GM19035 (cell line): ENCODE measurements at regions not wholly inside any gene's neighbourhood (a gene's known extent, or its start where the extent isn't known, plus 50 kb on each side); places are given as distances from the start of the nearest gene placed in this dataset.

Experiments
- ATAC-seq: cut with Tn5 transposase; IDR thresholded peaks from one replicate; pipeline ENCODE4 v1.9.1; 2021; ENCODE audit not compliant: unreplicated experiment

DNA sequence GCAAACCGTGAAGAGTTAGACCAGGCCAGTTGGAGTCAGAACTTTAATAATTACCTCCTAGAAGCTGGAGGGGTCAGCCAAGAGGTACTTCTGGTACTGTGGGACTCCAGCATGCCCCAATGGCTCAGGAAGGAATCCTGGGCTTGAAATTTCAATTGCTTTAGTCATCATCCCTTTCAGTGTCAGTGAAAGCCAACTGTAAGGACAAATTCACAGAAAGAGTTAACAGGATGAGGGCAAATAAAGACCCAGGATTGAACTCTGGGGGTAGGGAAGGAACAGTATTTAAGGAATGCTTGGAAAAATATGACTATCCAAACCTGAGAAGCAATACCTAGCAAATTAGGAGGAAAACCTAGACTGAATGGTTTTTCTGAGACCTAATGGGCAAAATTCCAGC, 735.1 kb upstream of the MARCKS start:
- no peak for ATAC-seq

DNA sequence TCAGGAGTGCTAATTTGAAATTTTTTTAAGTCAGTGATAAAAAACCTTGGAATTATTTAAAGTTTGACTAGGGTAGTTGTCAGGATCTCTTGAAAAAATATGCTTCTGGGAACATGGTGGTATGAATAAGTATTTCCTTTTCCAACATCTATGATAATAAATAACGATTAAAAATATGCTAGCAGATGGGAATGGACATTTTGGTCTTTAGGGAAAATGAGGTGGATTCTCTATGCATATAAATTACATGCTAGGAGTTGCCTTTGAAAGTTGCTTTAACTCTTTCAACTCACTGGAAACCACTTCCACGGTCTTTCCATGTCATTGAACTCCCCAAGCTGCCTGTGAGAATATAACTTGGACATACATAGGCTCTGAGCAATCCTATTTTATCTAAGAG, 731.5 kb upstream of the MARCKS start:
- ATAC-seq = no peak

DNA sequence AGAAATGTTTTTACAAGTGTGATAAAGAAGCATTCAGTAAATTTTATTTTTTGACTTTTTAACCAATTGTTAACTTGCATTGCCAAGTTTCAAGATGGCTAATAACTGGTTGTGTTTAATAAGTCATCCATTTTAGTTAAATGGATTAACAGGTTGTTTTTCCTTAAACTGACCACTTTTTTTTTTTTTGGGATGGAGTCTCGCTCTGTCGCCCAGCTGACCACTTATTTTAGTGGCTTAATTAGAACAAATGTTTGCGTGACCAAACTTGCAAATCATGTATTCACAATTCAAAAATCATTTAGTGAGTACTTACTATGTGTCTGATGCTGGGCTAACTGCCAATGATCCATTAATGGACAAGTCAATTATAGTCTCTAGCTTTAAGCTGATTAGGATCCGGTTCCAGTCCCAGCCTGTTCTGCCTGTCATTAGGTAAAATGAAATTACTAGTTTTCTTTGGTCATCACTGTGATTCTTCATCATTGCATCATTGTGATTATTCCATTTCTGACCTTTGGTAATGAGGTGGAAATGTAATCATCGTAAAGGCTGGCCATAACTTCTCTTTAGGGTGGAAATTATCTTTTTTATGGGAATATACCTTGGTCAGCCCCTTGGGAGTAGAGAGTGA, 729.2 kb upstream of the MARCKS start:
- no peak for ATAC-seq

DNA sequence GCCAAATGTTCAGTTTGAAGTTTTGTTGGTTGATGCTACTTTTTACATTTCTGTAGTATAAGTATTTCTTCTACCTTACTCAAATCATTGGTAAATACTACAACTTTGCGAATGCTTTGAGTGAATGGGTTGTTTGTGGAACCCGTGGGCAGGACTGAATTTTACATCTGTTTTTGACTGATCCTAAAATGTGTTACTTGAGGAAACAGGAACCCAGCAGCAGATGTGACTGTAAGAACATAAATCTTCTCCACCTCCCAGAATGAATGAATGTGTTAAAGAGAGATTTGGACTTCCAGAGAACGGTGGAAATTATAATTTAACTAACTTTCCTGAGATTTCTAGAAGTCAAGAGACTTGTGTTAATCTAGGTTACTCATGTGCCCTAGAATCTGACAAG, 728.5 kb upstream of the MARCKS start:
- ATAC-seq = no peak

DNA sequence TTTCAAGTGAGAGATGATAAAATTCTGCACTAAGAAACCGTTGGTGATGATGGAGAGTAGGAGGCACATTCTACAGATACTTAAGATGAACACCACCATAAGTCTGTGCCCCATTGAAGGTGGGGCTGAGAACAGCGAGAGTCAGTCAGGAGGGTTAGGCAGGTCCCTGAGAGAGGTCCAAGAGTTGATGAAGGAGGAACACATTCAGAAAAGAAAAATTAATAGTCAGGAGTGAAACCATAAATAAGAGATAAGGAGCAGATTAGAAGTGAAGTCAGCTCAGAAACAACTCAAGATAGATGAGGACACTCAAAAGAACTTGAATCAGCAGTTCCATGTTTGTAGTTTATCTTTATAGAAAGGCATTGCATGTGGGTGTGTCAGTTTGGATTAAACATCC, 727.2 kb upstream of the MARCKS start:
- ATAC-seq = no peak

DNA sequence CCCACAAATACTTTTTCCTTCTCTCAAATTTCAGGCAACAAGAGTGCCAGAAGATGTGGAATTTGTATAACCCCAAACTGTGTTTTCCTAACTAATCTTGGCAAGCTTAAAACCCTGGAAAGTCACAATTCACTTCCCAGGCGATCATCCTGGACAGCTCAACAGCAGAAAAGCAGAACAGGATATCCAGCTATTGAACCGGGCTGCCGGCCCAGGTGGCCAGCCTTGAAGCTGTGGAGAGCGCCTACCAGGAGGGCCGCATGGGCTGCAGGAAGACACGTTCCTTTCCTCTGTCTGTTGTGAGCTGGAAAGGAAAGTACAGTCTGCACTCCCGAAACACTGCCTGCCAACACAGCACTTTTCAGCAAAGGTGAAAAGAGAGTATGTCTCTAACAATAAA, 719.7 kb upstream of the MARCKS start:
- ATAC-seq = no peak

DNA sequence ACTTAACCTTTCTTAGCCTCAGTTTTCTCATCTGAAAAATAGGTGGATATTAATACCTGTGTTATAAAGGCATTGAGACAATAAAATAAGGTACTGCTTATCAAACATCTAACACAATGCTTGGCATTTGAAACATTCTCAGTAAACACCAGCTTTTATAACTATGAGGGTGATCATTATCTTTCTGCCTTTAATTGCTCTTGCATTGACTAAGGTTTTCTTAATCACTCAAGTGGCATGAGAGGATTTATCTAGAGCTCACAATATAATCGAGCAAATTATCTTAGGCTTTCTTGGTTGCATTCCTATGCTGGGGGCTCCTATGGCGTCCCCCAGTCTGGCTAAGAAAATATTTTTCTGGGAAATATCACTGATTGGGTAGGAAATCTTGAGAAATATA, 716.4 kb upstream of the MARCKS start:
- ATAC-seq = no peak

DNA sequence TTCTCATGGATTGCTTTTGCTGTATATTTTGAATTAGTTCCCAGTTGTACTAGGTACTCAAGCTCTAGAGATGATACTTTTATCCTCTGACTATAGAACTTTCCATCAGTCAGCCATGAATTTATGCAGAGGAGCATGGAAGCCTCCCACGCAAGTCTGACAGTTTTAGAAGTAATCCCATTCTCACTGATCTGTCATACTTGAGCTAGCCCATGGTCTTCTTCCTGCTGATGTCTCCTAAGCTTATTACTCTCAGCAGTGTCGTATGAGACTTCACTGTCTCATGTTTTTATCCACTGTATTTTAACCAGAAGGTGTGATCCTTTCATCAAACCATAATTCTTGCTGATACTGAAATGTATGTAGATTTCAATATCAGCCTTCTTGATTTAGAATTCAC, 715.2 kb upstream of the MARCKS start:
- ATAC-seq = no peak

DNA sequence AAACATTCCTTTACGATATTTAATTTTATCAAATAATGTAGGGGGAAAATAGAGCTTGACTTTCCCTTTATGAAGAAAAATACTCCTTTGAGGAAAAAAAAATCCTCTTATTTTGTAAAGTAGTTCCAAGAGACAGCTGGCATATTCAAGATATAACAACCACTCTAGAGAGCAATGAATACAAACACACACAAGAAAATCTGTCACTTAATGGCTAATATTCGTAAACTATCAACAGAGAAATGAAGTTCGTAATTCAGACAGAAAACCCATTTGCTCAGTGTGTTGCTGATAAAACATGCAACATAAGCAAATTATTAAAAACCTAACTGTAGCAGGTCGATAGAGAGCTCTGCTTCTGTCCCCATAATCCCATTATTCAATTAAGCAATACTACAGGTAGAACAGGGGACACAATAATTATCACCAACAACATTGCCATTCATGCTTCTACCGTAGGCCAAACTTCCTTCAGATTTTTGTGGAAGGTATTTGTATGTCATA, 714.4 kb upstream of the MARCKS start:
- ATAC-seq = no peak

DNA sequence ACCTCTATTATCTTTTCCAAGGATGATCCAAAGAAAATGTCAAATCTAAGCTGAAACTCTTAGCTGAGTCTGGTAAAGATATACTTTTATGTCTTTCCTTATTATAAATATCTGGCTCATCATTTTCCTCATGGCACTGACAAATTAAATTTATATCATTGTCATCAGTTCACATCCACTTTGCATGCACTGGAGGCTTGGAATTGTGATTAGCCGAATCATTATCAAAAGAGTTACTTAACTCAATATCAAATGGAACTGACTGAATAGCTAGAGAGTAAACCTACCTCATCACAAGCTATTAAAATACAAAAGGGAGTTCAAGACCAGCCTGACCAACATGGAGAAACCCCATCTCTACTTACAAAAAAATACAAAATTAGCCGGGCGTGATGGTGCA, 713.9 kb upstream of the MARCKS start:
- no peak for ATAC-seq

DNA sequence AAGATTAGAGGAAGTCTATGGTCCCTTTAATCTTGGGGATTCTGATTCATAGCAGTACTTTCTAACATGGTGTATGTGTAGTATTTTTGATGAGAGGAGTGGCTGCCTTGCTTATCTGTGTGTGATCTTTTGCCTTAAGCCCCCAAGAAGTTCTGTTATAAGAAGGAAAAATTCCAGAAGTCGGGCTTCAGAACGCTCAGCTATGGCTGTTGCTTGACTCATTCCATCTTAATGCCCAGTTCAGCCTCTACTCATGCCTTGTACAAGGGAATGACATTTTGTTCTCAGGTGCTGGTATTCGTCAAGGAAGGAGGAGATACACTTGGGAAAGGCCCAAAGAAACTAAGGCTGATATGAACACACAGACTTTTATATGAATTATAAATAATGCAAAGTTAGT, 713.0 kb upstream of the MARCKS start:
- no peak for ATAC-seq

DNA sequence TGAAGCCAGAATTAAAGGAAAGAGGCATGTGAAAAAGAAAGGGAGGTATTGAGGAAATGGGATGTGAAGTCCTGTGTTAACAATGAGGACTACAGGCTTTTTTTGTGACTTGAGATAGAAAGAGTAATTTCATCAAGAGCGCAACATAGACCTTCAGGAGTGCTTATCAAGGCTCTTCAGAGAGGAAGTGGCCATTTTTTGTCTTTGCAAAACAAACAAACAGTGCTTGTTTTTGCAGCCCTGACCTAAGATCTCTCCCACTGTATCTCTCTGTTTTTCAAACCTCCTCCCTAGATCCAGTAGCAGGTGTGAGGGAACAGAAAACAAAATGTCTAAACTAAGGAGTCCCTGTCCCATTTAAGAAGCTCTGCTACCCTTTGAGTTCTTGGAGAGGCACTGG, 710.3 kb upstream of the MARCKS start:
- no peak for ATAC-seq

DNA sequence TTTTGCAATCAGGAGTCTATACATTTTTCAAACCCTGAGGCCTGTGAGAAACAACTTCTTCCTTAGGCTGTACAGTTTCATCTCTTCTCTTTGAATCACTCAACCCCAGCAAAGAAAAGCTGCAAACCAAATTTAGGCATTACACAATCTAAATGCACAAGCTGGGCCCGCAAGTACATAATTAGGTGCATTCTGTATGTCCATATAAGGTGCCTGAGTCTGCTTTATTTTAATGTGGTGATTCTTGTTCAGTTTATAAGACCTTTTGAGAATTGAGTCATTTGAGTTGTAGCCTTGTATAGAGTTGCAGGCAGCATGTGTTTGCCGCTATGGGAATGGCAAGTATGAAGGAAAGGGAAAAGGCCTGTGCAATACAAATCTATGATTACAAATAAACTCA, 709.6 kb upstream of the MARCKS start:
- ATAC-seq = no peak

DNA sequence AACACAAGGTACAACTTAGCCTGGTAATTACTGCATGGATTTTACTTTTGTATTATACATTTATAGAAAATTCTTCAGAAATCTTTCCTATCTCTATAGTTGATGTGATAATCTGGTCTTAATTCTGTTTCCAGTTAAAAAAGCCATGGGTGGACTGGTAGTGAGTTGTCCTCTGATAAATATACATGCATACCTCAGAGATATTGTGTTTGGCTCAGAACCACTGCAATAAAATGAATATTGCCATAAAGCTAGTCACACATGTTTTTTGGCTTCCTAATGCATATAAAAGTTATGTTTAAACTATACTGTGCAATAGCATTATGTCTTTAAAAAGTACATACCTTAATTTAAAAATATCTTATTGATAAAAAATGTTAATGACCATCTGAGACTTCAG, 708.6 kb upstream of the MARCKS start:
- ATAC-seq = no peak

DNA sequence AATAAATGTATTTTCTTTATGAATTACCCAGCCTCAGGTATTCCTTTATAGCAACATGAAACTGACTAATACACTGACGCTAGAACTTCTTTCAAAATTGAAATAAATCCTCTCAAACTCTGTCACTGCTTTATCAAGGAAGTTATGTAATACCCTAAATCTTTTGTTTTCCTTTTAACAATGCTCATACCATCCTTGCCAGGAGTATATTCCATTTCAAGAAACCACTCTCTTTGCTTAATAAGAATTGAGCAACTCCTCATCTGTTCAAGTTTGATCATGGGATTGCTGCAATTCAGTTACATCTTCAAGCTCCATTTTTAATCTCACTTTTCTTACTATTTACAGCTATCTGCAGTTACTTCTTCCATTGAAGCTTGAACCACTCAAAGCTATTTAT, 707.6 kb upstream of the MARCKS start:
- ATAC-seq = no peak

DNA sequence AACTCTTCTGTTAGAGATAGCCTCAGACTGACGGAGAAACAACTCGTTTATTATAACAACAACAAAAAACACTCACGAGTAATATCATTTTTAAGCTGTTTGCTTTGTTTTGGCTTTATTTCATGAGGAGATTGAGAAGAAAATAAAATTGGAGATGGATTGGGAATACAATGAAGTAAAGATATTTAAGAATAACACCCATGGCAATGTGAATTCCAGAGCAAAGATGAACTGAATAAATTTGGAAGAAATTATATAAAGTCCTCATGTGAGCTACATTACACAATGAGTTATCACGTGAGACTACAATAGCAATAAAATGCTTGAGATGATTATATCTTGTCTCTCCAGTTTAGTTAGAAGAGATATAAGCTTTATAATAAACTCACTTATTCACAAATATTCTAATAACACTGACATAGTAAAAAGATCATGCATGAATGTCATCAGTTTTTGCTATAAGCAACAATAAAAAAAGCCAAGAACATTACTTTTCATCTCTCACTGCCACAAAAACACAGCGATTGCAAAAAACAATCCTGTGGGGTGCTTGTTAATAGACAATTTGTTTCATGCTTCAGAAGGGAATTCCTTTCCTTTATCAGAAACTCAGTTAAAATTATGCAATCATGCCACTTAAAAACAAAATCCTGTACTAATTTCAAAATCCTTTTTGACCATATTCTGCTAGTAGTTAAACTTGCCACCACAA, 696.7 kb upstream of the MARCKS start:
- no peak for ATAC-seq

DNA sequence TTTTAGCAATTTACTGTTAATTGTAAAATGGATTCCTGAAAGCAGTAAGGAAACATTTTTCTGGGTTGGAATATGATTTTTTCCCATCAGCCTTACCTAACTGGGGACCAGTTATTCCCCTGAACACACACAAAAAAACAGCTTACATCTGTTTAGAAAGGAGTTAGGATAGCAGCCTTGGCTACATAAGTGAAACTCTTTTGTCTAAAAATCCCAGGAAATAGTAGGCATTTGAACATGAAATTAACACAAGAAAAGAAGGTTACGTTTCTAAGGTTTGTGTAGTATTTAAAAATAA, 696.2 kb upstream of the MARCKS start:
- no peak for ATAC-seq

DNA sequence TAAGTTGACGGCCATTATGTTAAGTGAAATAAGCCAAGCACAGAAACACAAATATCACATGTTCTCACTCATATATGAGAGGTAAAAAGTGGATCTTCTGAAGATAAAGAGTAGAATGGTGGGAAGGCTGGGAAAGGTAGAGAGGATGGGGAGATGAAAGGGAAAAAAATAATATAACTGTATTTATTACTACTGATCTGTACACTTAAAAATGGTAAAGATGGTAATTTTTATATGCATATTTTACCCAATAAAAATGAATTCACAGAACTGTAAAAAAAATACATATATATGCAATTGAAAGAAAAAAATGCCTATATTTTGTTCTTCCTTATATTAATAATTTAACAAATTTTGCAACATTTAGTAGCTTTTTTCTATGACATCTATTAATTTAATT, 694.4 kb upstream of the MARCKS start:
- no peak for ATAC-seq

DNA sequence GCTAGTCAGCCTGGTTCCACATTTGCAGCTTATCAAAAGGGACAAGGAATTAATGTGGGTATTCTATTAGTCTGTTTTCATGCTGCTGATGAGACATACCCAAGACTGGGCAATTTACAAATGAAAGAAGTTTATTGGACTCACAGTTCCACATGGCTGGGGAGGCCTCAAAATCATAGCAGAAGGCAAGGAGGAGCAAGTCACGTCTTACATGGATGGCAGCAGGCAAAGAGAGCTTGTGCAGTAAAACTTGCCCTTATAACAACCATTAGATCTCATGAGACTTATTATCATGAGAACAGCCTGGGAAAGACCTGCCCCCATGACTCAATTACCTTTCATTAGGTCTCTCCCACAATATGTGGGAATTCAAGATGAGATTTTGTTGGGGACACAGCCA, 689.1 kb upstream of the MARCKS start:
- no peak for ATAC-seq

DNA sequence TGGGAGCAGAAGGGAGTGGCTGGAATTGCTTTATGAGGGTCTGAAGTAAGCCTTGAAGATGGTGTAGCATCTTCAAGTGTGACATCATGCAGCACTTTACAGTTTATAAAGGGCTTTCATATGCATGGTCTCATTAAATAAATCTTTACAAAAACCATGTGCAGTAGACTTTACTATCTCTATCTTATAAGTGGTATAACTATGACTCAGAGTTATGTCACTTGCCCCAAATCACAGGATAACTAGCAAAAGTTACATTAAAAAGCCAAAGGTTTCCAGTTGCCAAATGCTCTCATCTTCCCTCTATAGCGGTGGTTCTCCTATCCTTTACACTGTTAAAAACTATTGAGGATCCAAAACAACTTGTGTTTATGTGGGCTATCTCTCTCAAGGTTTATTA, 687.7 kb upstream of the MARCKS start:
- no peak for ATAC-seq

DNA sequence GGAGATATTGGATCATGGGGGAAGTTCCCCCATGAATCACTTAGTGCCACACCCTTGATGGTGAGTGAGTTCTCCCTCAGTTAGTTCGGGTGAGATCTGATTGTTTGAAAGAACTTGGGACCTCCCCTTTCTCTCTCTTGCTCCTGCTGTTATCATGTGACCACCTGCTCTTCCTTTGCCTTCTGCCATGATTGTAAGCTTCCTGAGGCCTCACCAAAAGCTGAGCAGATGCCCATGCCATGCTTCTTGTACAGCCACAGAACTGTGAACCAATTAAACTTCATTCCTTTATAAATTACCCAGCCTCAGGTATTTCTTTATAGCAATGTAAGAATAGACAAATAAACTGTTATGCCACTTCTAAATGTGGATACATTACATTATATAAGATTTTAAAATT, 686.7 kb upstream of the MARCKS start:
- no peak for ATAC-seq

DNA sequence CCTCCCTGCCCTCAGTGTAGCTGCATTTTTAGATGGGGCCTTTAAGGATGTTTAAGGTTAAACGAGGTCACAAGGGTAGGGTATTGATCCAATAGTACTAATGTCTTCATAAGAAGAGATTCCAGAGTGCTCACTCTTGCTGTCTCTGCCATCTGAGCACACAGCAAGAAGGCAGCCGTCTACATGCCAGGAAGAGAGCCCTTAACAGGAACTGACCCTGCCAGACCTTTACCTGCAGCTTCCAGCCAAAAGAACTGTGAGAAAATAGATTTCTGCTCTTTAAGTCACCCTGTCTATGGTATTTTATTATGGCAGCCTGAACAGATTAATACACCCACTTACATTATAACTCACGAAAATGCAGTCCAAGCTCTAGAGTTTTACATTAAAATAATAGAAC, 685.3 kb upstream of the MARCKS start:
- no peak for ATAC-seq

DNA sequence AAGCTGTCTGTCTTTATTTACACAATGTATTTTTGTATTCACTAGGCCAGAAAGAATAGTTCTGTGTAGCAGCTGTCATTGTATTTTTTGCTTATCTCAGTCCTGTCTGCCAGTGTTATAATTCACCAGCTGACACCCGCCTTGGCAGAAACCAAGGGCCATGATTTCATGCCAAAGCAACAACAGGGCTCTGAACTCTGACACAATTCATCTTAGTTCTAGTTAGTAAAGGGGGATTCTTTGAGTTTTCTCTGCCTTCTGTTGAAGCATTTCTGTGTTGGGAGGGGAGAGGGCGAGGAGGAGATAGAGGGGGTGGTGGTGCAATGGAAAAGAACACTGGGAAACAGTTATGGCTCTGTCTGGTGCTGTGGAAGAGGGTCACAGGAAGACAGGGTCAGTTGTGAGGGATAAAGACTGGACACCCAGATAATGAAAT, 684.6 kb upstream of the MARCKS start:
- no peak for ATAC-seq
